Activated CD8-positive, alpha-beta T cell treated with anti-CD3 and anti-CD28 coated beads for 36 hours (primary cell): ENCODE measurements at regions not wholly inside any gene's neighbourhood (a gene's known extent, or its start where the extent isn't known, plus 50 kb on each side); places are given as distances from the start of the nearest gene placed in this dataset.
"Not testable (repeated sequence)": the region's sequence is repeated elsewhere in the genome, so short reads cannot be mapped to it uniquely, and the experiment has no call there.

ENCODE experiments used
- ATAC-seq: fragments of 200-7000 bp; cut with Tn5 transposase; one replicate; pipeline ENCODE4 v1.10.0; 2021; ENCODE audit warnings: mild to moderate bottlenecking, moderate library complexity
- CTCF ChIA-PET: fragments of 350-600 bp; sonication (Branson Sonifier 250); formaldehyde crosslinking; loops from one replicate; lab custom pipeline; 2021; ENCODE audit warnings: antibody characterized with exemption; lab: Charles Lee
- POLR2A ChIA-PET: fragments of 350-600 bp; sonication (Branson Sonifier 250); formaldehyde crosslinking; loops from one replicate; lab custom pipeline; 2021; ENCODE audit warnings: antibody characterized with exemption; lab: Charles Lee
- DNase-seq: peaks from one replicate; pipeline ENCODE4 v3.0.0-alpha.2; 2020
- H3K27ac Mint-ChIP-seq: one replicate; pipeline ENCODE4 v1.8.0; 2021; ENCODE audit warnings: mild to moderate bottlenecking, mixed read lengths
- H3K27me3 Mint-ChIP-seq: one replicate; pipeline ENCODE4 v1.8.0; 2021; ENCODE audit warnings: mixed read lengths
- H3K36me3 Mint-ChIP-seq: one replicate; pipeline ENCODE4 v1.8.0; 2021; ENCODE audit warnings: low read depth, mixed read lengths
- H3K4me1 Mint-ChIP-seq: one replicate; pipeline ENCODE4 v1.8.0; 2021; ENCODE audit warnings: low read depth, mixed read lengths
- H3K4me3 Mint-ChIP-seq: one replicate; pipeline ENCODE4 v1.8.0; 2021; ENCODE audit warnings: mild to moderate bottlenecking, moderate library complexity, mixed read lengths
- H3K9me3 Mint-ChIP-seq: one replicate; pipeline ENCODE4 v1.8.0; 2021; ENCODE audit warnings: mixed read lengths
- intact Hi-C: fragments of 100-400 bp; cut with micrococcal nuclease; formaldehyde crosslinking; loops from one replicate; pipeline ENCODE4 v1.10.0; 2022
- TF ChIP-seq, protein P1 (sequence below): fragments of 200-600 bp; IDR thresholded peaks from one replicate; pipeline ENCODE4 v1.8.0; 2022; ENCODE audit warnings: antibody characterized with exemption, mild to moderate bottlenecking

DNA sequence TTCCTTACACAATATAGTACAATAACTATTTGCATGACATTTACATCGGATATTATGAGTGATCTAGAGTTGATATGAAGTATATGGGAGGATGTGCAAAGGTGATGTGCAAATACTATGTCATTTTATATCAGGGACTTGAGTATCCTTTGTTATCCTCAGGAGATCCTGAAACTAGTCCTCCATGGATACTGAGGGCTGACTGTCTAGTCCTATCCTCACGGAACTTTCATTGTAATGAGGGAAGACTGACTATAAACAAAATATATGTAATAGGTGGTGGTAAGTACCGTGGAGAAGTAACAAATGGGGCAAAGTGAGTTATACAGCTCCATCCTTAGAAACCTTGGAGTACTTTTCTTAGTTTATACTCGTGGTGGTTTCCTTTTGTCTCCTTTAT lies 1373.1 kb downstream of the CDH12 start:
- POLR2A ChIA-PET, ATAC-seq, H3K27me3 Mint-ChIP-seq, H3K9me3 Mint-ChIP-seq, H3K36me3 Mint-ChIP-seq, H3K4me1 Mint-ChIP-seq, intact Hi-C loops, H3K27ac Mint-ChIP-seq, H3K4me3 Mint-ChIP-seq, DNase-seq, CTCF ChIA-PET: not testable (repeated sequence)

DNA sequence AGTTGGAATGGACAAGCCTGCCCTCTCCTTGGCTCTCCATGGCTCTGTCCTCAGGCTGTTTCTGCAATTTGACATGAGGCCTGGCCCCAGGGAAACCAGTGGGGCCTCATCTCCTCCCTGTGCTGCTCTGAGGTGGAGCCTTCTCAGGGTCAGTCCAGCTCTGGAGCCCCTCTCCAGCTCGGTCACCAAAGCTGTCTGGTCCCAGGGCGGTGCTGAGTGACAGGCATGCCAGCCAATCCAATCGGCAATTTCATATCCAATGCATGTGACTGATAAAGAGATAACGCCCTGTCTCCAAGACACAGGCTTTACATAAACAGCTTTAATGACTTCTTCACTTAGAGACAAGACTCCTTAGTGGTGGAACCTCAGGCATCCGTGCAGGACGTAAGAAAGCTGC lies 1379.2 kb downstream of the CDH12 start:
- intact Hi-C loops, POLR2A ChIA-PET, H3K4me1 Mint-ChIP-seq, ATAC-seq, H3K27me3 Mint-ChIP-seq, H3K27ac Mint-ChIP-seq, CTCF ChIA-PET, DNase-seq, H3K9me3 Mint-ChIP-seq, H3K4me3 Mint-ChIP-seq: not testable (repeated sequence)
- peaks cover 25% of the 10 kb centered on the region for H3K36me3 Mint-ChIP-seq

DNA sequence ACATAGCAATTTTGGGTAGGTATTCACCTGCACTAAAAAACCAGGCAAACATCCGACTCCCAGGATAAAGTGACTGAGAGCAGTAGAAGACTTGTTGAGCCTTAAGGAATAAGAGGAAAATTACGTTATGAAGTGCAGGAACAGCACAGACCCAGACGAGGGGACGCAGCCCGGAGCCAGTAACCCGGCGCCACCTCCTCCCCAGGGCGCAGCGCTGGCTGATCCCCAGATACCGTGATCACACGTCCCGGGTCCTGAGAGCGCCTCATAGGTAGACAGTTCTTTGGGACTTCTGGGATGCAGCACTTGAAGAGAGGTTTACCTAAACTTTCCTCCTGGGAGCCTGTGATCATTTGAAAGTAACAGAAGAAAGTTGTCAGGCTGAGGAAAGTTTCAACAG lies 1379.7 kb downstream of the CDH12 start:
- POLR2A ChIA-PET, H3K9me3 Mint-ChIP-seq, H3K4me3 Mint-ChIP-seq, H3K4me1 Mint-ChIP-seq, CTCF ChIA-PET, H3K27ac Mint-ChIP-seq, H3K27me3 Mint-ChIP-seq, ATAC-seq, intact Hi-C loops, DNase-seq: not testable (repeated sequence)
- peaks cover 24% of the 10 kb centered on the region for H3K36me3 Mint-ChIP-seq

DNA sequence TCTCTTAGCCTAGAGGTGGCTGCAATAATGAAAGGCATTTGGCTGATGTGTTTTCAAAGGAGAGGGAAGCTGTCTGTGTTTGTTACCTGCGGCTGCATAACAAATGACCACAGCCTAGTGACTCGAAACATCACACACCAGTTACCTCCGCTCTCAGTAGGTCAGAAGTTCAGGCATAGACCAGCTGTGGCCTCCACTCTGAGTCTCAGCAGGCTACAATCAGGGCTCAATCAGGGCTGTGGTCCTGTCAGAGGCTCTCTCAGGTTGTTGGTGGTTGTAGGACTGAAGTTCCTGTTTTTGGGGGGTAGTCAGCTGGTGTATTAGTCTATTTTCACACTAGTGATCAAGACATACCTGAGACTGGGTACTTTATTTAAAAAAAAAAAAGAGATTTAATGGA lies 1381.5 kb downstream of the CDH12 start:
- H3K27me3 Mint-ChIP-seq, H3K4me1 Mint-ChIP-seq, H3K9me3 Mint-ChIP-seq, POLR2A ChIA-PET, DNase-seq, CTCF ChIA-PET, H3K27ac Mint-ChIP-seq, intact Hi-C loops, ATAC-seq, H3K4me3 Mint-ChIP-seq: not testable (repeated sequence)
- peaks cover 24% of the 10 kb centered on the region for H3K36me3 Mint-ChIP-seq

DNA sequence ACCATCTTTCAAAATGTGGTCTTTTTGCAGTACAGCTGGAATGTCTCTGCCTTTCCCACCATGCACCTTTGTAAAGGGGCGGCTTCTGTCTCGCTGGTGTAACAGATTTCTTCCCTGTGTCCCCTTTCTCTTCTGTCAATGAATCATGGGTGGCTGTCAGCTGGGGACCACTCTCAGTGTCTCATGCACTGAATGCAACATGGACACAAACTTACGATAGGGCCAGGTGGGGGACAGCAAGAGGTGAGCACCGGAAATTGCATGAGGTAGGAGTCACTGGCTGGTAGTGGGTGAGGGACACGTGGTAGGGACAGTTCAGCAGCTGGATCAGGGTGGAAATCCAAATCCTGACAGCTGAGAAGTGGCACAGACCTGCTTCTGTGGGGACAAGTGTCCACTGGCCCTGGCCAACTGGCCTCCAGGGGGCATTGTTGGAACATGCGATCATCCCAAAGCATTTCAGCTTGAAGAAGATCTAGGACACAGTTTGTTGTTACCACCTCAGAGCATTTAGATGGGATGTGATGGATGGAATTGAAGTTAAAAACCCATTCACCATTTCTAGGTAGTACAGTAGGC lies 1383.5 kb downstream of the CDH12 start:
- H3K27ac Mint-ChIP-seq, H3K4me1 Mint-ChIP-seq, H3K4me3 Mint-ChIP-seq, CTCF ChIA-PET, ATAC-seq, intact Hi-C loops, H3K9me3 Mint-ChIP-seq, POLR2A ChIA-PET, H3K27me3 Mint-ChIP-seq: not testable (repeated sequence)
- DNase-seq: peak; percentile 34
- H3K36me3 Mint-ChIP-seq: peaks cover 31% of the 10 kb centered on the region

DNA sequence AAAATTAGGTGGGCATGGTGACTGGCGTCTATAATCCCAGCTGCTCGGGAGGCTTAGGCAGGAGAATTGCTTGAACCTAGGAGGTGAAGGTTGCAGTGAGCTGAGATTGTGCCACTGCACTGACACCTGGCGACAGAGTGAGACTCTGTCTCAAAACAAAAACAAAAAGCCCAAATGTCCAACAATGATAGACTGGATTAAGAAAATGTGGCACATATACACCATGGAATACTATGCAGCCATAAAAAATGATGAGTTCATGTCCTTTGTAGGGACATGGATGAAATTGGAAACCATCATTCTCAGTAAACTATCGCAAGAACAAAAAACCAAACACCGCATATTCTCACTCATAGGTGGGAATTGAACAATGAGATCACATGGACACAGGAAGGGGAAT lies 1385.6 kb downstream of the CDH12 start:
- CTCF ChIA-PET, H3K4me3 Mint-ChIP-seq, H3K27ac Mint-ChIP-seq, POLR2A ChIA-PET, H3K9me3 Mint-ChIP-seq, H3K27me3 Mint-ChIP-seq, intact Hi-C loops, DNase-seq, H3K4me1 Mint-ChIP-seq, ATAC-seq: not testable (repeated sequence)
- H3K36me3 Mint-ChIP-seq: peaks cover 23% of the 10 kb centered on the region

DNA sequence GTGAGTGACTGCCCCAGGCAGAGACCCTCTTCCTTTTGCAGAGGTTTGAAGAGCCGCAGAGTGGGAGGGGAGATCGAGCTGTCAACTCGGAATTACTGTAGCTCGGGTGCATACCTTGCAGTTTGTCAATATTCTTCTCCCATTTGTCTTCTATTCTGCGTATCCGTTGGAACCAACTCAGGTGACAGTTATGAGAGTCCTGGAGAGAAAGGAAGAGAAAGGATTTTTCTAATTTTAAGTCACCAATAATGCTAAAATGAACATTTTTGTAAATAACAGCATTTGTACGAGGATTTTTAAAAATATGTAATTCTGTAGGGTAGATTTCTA lies 1393.4 kb downstream of the CDH12 start:
- intact Hi-C loops, POLR2A ChIA-PET: not testable (repeated sequence)

DNA sequence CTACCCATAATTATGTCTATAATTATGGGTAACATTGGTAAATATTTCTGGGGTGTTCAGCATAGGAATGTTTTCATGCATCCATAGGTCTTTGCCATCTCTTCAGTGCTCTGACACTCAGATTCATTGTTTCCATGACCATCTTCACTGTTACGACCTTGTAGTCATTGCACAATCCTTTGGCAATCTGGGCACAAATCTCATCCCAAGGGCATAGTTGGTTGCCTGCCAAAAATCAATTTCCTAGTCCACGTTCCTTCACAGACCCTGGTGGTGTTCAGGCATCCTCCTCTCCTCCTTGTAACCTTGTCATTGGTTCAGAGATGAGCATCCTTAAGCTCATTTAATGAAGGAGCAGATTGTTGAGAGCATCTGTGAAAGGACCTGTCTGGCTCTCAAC lies 1400.7 kb downstream of the CDH12 start:
- ATAC-seq (no peak), DNase-seq (no peak)
- Mint-ChIP-seq H3K36me3 (no peaks in the 10 kb centered on the region), H3K9me3 (no peaks in the 10 kb centered on the region), H3K4me1 (no peaks in the 10 kb centered on the region), H3K4me3 (no peak overlapping the region), H3K27me3 (peaks cover 11% of the 10 kb centered on the region), H3K27ac (no peak overlapping the region)
- intact Hi-C loops: no loop called here
- POLR2A ChIA-PET: no interaction called here
- CTCF ChIA-PET: no interaction called here
- TF ChIP-seq, protein P1, sequence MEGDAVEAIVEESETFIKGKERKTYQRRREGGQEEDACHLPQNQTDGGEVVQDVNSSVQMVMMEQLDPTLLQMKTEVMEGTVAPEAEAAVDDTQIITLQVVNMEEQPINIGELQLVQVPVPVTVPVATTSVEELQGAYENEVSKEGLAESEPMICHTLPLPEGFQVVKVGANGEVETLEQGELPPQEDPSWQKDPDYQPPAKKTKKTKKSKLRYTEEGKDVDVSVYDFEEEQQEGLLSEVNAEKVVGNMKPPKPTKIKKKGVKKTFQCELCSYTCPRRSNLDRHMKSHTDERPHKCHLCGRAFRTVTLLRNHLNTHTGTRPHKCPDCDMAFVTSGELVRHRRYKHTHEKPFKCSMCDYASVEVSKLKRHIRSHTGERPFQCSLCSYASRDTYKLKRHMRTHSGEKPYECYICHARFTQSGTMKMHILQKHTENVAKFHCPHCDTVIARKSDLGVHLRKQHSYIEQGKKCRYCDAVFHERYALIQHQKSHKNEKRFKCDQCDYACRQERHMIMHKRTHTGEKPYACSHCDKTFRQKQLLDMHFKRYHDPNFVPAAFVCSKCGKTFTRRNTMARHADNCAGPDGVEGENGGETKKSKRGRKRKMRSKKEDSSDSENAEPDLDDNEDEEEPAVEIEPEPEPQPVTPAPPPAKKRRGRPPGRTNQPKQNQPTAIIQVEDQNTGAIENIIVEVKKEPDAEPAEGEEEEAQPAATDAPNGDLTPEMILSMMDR: no peak

More for the DNA sequence above, 1393.4 kb downstream of the CDH12 start:
- H3K4me3 Mint-ChIP-seq: peak overlapping the region; percentile 89
- DNase-seq, H3K9me3 Mint-ChIP-seq, H3K36me3 Mint-ChIP-seq, H3K4me1 Mint-ChIP-seq, H3K27me3 Mint-ChIP-seq, ATAC-seq: not testable (repeated sequence)
- CTCF ChIA-PET: interaction anchor here (1.0 kb wide), 1 partner anchor 41 kb away, joined by 3 read pairs; no protein-coding TSS in a partner anchor
- peak overlapping the region; percentile 85 for H3K27ac Mint-ChIP-seq
